Motor neuron (in vitro differentiated cells): ENCODE measurements at regions not wholly inside any gene's neighbourhood (a gene's known extent, or its start where the extent isn't known, plus 50 kb on each side); places are given as distances from the start of the nearest gene placed in this dataset.

Source experiments
- ATAC-seq, 8 experiments: fragments of 200-7000 bp; cut with Tn5 transposase; replicated peaks in 6 of 8; 2 replicates each; pipeline ENCODE4 v1.8.0; 2021; ENCODE audit warnings: mild to moderate bottlenecking in 8 of 8, moderate library complexity in 8 of 8
- H3K27ac ChIP-seq, 2 donors: fragments of 250-450 bp; sonication (Bioruptor Pico); 2 replicates each; pipeline ENCODE4 v1.9.0; 2021; ENCODE audit warnings: antibody characterized with exemption in 2 of 2, mild to moderate bottlenecking in 2 of 2, moderate library complexity in 1 of 2
- H3K4me1 ChIP-seq, 2 donors: fragments of 250-450 bp; sonication (Bioruptor Pico); replicated peaks in 1 of 2; 2 replicates each; pipeline ENCODE4 v1.6.1; 2021; ENCODE audit warnings: antibody characterized with exemption in 2 of 2, mild to moderate bottlenecking in 2 of 2, moderate library complexity in 1 of 2
- H3K4me3 ChIP-seq, 5 donors: fragments of 250-450 bp; sonication (Bioruptor Pico); 2 replicates each; pipeline ENCODE4 v1.9.0; 2021; ENCODE audit warnings: antibody characterized with exemption in 5 of 5, mild to moderate bottlenecking in 5 of 5, moderate library complexity in 4 of 5
- WGBS, 10 experiments: fragments of 450-650 bp; shearing (Covaris generic); methylation state at CpG; one replicate each; pipeline ENCODE4 v1.0.0; 2022; 5-methylcytosine and 5-hydroxymethylcytosine counted together
- in situ Hi-C, 9 experiments: fragments of 400-800 bp; cut with MboI; loops; one replicate each; pipeline ENCODE4 v1.15.0; 2021; ENCODE audit warnings: low sequenced_read_pairs in 9 of 9, low pct_unique_long_range_greater_than_20kb in 2 of 9; ENCODE audit not compliant: unreplicated experiment in 9 of 9

DNA sequence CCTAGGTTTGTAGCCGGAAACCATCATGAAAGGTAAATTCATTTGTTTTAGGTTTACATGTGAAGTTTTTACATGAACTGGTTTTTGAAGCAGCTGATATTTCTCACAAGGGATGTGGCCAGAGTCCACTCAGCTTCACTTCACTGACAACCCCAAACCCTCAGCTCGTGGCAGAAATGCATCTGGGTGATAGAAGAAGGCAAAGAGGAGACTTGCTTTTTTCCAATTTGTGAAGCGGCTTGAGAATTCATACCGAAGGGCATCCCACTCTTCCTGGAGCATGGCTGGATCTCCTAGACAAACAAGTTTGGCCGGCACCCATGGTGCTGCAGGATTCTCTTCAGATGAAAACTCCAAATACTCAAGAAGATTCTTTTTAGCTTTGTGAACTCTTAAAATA lies 392.8 kb upstream of the CNR1 start:
- in situ Hi-C loops: no loop called here

DNA sequence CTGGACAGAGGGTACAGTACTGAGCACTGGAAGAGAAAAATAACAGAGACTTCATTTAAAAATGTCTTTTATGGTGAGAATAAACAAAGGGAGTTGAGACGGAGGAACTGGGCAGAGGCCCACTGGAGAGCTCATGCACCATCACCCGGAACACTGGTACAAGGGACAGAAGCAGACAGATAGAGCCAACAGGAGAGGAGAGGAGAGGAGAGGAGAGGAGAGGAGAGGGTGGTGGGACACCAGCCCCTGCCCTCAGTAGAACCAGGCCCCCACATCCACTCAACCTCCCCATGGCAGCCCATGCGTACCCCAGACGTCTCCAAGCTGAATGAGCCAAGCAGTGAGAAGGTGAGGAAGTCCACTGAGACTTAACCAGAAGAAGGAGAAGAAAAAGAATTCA lies 390.5 kb upstream of the CNR1 start:
- in situ Hi-C loops: no loop called here
- 0 to 63% (median 60%) methylated on average over 1 to 3 of the region's 4 CpGs; no CpG with 5 or more reads in 7 of the 10 experiments for WGBS, 10 experiments
- H3K4me1 ChIP-seq: no peaks in the 10 kb centered on the region
- no peak overlapping the region for H3K4me3 ChIP-seq
- H3K27ac ChIP-seq: no peak overlapping the region
- no peak for ATAC-seq

More for the DNA sequence above, 392.8 kb upstream of the CNR1 start:
- Histone ChIP-seq H3K4me1 (no peaks in the 10 kb centered on the region), H3K27ac (no peak overlapping the region), H3K4me3 (no peak overlapping the region)
- 16 to 86% (median 61%) methylated on average over 2 to 5 of the region's 5 CpGs; no CpG with 5 or more reads in 2 of the 10 experiments for WGBS, 10 experiments
- ATAC-seq: no peak

DNA sequence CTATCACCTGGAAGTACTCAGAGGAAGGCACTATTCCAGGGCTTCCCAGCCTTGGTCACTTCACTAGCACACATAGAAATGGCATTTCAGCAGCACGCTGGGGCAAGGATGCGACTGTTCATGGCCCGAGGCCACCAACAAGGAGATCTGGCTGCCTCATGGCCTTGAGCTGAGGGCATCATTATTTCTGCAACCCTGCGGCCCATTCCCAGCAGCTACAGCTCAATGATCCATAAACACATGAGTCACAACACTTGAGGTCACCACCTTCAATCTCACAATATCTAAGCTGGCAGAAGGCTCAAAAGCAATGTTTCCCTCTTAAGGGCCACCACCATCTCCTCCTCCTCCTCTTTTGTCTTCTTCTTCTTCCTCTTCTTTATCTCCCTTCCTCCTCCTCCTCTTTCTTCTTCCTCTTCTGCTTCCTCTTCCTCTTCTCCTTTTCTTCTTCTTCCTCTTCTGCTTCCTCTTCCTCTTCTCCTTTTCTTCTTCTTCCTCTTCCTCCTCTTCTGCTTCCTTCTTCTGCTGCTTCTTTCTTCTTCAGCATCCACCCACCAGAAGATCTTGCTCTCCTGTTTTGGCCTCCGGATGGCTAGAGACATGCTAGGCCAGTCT lies 382.9 kb upstream of the CNR1 start:
- no peaks in the 10 kb centered on the region for H3K4me1 ChIP-seq
- no peak overlapping the region for H3K27ac ChIP-seq
- WGBS, 10 experiments: 51 to 100% (median 89%) methylated on average over 1 to 5 of the region's 5 CpGs
- peak in 1 of 8 experiments; percentile 61 for ATAC-seq
- in situ Hi-C loops: no loop called here
- H3K4me3 ChIP-seq: no peak overlapping the region

DNA sequence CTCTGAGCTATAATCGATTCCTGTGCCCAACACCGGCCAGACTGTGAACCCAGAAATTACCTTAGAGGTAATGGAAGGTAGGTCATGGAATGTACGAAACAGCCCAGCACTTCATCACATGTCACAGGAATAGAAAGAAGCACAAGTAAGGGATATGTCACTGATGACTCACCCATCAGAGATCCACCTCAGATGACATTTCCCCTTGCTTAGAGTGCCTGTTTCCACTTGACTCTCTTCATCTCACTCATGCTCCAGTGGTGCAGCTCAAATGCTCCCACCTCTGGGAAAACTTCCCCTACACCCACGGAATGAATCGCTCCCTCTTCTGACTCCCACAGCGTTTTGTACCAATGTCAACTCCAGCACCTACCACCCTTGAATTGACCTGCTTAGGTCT lies 381.6 kb upstream of the CNR1 start:
- H3K27ac ChIP-seq: no peak overlapping the region
- in situ Hi-C loops: no loop called here
- no peak overlapping the region for H3K4me3 ChIP-seq
- no peaks in the 10 kb centered on the region for H3K4me1 ChIP-seq
- 38 to 100% (median 81%) methylated on average over 1 to 4 of the region's 6 CpGs; no CpG with 5 or more reads in 3 of the 10 experiments for WGBS, 10 experiments
- ATAC-seq: no peak

DNA sequence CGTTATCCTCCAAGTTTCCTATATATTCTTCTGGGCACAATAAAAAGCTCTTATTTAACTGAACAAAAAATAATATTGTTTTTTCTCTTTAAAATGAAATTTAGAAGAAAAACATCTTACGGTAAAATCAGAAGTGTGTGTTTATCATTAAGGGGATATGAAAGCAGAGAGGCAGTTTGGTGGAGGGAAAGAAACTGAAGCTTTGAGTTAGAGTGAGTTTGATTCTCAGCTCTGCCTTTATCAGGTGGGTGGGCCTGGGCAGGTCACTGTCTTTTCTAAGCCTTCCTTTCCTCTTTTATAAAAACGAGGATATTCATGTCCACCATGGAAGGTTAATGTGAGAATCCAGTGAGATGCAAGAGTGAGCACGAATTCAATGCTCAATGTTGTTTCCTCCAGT lies 379.8 kb upstream of the CNR1 start:
- no peak for ATAC-seq
- no peak overlapping the region for H3K4me3 ChIP-seq
- no peaks in the 10 kb centered on the region for H3K4me1 ChIP-seq
- WGBS, 10 experiments: 33 to 100% (median 71%) methylated on average over 2 to 4 of the region's 4 CpGs
- in situ Hi-C loops: no loop called here
- no peak overlapping the region for H3K27ac ChIP-seq

DNA sequence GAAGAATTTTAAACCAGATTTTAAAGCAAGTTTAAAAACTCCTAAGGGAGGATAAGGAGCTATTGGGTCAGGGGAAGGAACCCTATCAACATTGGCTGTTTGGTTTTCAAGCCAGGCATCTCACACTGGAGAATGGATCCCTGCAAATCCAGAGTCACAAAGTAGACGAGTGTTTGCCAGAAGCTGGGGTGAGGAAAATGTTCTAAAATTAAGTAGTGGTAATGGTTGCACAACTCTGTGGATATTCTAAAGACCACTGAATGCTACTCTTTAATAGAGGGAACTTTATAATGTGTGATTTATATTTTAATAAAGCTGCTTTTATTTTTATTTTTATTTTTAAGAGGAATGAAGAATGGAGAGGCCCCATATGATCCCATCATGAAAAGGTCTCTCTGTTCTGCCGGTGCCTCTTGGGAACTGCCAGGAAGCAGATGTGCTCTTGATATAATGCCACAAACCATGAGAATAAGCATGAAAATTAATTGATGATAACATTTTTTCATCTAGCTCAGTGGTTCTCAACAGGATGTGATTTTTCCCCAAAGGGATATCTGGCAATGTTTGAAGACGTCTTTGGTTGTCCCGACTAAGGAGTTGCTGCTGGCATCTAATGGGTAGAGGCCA lies 379.0 kb upstream of the CNR1 start:
- in situ Hi-C loops: no loop called here
- no peak for ATAC-seq
- Histone ChIP-seq H3K27ac (no peak overlapping the region), H3K4me1 (peaks cover 3 to 5% of the 10 kb centered on the region in 2 donors), H3K4me3 (no peak overlapping the region)
- WGBS, 10 experiments: 17 to 100% (median 62%) methylated on average over 1 to 4 of the region's 4 CpGs; no CpG with 5 or more reads in 4 of the 10 experiments

DNA sequence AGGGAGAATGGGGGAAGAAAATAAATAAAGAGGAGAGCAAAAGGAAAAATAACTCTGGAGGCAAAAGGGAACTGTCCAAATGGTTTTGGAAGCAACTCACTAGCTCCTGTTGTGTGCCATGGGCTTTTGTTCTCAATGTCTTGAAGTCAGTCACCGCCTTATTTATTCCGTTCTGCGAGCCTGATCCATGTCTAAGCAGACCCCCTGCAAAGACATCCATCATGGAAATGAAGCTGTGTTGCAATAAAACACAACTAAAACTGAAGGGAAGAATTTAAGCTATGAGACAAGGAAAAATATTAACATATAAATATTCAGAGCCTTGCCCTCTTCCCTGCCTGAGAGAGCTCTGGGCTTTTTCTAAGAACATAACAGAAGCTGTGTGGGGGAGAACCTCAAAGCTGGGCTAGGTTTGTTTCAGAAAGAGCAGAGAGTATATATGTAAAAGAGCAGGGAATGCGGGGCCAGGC lies 373.2 kb upstream of the CNR1 start:
- WGBS, 10 experiments: 0 to 67% (median 25%) methylated on average over 1 to 4 of the region's 4 CpGs
- H3K27ac ChIP-seq: peak overlapping the region in 1 of 2 donors; percentile 14
- no peak overlapping the region for H3K4me3 ChIP-seq
- in situ Hi-C loops: no loop called here
- peaks cover 19 to 38% of the 10 kb centered on the region in 2 donors for H3K4me1 ChIP-seq
- peak in 7 of 8 experiments; percentile 20 to 77 (median 65) for ATAC-seq

DNA sequence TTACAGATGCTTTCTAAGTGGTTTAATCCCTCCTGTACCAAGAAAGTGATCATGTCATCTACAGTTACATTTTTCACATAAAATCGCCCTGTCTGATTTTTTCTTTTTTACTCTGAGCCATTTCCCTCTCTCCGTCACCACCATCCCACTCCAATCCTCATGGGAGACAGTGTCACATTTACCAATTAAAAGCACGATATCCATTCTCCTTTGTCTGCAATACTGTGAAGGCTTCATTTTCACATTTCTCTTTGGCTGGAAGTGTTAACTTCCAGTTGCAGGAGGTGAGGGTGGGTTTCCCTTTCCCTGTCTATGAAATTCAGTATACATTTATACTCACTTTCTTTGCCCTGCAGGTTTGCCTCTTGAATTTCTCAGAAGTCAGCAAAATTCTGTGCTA lies 372.7 kb upstream of the CNR1 start:
- Histone ChIP-seq H3K4me3 (no peak overlapping the region), H3K27ac (peak overlapping the region in 1 of 2 donors; percentile 14), H3K4me1 (peaks cover 19 to 38% of the 10 kb centered on the region in 2 donors)
- in situ Hi-C loops: no loop called here
- ATAC-seq: peak in 4 of 8 experiments; percentile 17 to 78 (median 64)
- 0 to 79% (median 49%) methylated on average over 2 to 3 of the region's 3 CpGs; no CpG with 5 or more reads in 2 of the 10 experiments for WGBS, 10 experiments

DNA sequence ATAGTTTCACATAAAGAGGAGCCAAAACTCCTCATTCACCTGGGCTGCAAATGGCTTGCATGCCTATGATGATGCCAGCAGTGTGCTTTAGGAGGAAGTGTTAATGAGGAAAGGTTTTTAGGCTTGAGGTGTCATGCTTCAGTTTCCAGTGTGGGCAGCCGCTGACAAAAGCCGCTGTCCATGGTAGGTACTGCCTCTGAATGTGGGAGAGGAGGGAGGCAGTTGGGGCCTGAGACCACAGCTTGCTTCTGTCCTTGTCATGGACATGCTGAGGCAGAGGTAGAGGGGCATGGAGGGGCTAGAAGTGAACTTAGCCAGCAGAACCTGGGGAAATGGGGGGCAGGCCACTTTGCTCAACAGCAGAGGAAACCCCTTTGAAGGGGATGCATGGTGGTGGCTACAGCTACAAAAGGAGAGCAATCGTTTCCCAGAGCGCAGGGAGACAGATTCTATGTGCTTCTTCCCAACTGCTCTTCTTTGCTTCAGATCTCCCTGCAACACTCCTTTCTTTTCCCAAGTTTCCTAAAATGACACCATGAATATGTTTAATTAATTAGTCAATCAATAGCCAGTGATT lies 372.1 kb upstream of the CNR1 start:
- 35 to 100% (median 71%) methylated on average over 1 to 2 of the region's 4 CpGs; no CpG with 5 or more reads in 6 of the 10 experiments for WGBS, 10 experiments
- H3K4me3 ChIP-seq: no peak overlapping the region
- H3K27ac ChIP-seq: no peak overlapping the region
- peak in 3 of 8 experiments; percentile 11 to 54 (median 12) for ATAC-seq
- H3K4me1 ChIP-seq: peaks cover 19 to 38% of the 10 kb centered on the region in 2 donors
- in situ Hi-C loops: no loop called here

DNA sequence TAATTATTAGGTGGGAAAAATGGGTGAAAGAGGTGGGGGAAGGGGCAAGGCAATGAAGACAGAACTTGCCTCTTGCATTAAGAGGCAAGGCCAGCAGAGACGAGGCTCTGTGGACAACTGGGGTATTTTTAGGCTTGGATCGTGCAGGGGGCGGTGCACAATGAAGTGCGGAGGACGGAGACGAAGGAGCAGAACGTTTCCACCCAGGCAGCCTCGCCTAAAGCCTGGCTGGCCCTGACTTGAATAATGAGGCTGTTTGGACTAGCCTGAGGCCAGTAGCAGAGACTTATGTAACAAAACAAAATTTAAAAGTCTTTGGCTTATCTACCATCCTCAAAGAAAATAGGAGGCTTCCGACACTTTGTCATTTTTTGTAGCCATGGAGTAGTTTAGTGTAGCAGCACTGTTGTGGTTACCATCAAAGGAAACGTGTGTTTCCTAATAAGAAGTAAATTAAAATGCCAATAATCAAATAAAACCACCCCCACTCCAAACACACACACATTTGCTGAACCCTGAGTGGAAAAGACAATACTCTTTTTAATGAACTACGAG lies 370.0 kb upstream of the CNR1 start:
- Histone ChIP-seq H3K27ac (no peak overlapping the region), H3K4me3 (no peak overlapping the region), H3K4me1 (peaks cover 19 to 38% of the 10 kb centered on the region in 2 donors)
- peak in 2 of 8 experiments; percentile 63 to 74 for ATAC-seq
- 25 to 100% (median 72%) methylated on average over 1 to 11 of the region's 11 CpGs for WGBS, 10 experiments
- in situ Hi-C loops: no loop called here

DNA sequence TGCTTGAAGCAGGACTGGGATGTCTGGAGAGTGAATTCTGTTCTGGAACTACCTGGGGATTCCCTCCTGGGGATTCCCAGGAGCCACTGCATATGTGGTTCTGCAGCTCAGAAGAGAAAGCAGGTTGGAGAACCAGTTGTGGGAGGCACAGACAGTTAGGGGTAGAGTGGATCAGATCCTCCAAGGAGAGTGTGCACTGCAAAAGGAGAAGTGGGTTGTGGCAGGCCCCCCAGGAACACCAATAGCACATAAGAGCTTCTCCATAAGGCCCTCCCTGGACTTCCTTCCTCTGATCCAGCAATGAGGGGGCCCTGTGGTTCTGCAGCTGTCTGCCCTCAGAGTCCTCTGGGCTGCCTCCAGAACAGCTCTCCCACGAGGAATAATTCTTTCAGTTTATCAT lies 369.2 kb upstream of the CNR1 start:
- WGBS, 10 experiments: 0 to 71% (median 66%) methylated on average over 1 of the region's 1 CpG; no CpG with 5 or more reads in 6 of the 10 experiments
- no peak for ATAC-seq
- Histone ChIP-seq H3K4me3 (no peak overlapping the region), H3K4me1 (peaks cover 18 to 36% of the 10 kb centered on the region in 2 donors), H3K27ac (no peak overlapping the region)
- in situ Hi-C loops: no loop called here

DNA sequence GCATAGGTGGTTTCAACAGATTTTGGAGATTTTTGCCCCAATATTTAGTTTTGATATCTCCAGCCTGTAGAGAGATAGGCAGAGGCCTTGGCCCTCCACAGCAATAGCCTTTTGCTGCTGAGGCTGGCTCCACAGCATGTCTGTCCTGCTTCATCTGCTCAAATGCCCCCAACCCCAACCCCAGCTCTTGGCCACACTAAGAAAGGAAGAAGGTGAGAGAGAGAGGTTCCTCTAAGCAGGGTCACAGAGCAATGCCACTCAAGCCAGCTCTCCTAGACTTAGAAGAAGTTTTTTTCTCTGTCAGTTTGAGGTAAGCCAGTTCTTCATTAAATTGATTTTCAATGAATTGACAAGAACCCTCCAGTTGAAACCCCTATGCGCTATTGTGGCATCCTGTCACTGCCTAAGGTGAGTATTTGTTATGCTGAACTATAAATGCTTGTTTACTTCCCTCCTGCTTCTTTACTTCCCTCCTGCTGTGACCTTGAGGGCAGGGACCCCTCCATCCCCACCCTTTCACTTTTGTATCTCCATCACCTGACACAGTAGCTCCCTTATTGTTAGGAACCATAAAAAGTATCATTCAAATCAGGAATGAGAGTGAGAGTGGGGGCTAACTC lies 366.2 kb upstream of the CNR1 start:
- in situ Hi-C loops: no loop called here
- no peak for ATAC-seq
- WGBS, 10 experiments: 0 to 91% (median 83%) methylated on average over 1 of the region's 1 CpG; no CpG with 5 or more reads in 4 of the 10 experiments
- H3K4me3 ChIP-seq: no peak overlapping the region
- H3K4me1 ChIP-seq: peaks cover 0 to 14% of the 10 kb centered on the region in 2 donors
- no peak overlapping the region for H3K27ac ChIP-seq

DNA sequence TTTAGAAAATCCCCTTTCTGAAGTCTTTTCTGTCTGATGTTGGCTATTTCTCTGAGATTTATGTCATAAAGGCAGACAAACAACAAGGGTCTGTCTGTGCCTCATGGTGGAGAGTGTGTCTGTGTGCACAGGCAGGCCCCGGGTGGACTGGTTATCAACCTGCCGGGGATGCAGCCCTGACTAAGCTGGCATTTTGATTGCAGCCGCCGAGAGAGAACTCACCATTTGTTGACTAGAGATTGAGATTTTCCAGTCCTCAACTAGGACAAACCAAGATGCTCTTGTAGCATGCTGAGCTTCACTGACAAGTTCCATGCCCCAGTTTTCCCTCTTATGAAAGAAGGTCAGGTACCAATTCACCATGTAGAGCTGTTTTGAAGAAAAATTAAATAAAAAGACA lies 363.6 kb upstream of the CNR1 start:
- WGBS, 10 experiments: 18 to 100% (median 86%) methylated on average over 2 to 4 of the region's 4 CpGs; no CpG with 5 or more reads in 5 of the 10 experiments
- no peak for ATAC-seq
- Histone ChIP-seq H3K27ac (no peak overlapping the region), H3K4me3 (no peak overlapping the region), H3K4me1 (no peaks in the 10 kb centered on the region)
- in situ Hi-C loops: no loop called here
